ENCODE measurements at regions not wholly inside any gene's neighbourhood (a gene's known extent, or its start where the extent isn't known, plus 50 kb on each side); places are given as distances from the start of the nearest gene placed in this dataset.
"Not testable (repeated sequence)": the region's sequence is repeated elsewhere in the genome, so short reads cannot be mapped to it uniquely, and the experiment has no call there.

GRCh38 chr2:38484957-38485356 lies 107.9 kb upstream of the ATL2 start:
- intact Hi-C loops (cut with DNase I) = no loop called here
- no peak overlapping the region for H3K27ac ChIP-seq
- no peaks in the 10 kb centered on the region for H3K27me3 ChIP-seq
- TF ChIP-seq CTCF (IDR thresholded peaks at IDR 0.05) = no peak
- H3K4me3 ChIP-seq = no peak overlapping the region
- peaks cover 0 to 19% of the 10 kb centered on the region in 2 donors for H3K9me3 ChIP-seq
- H3K36me3 ChIP-seq = no peaks in the 10 kb centered on the region
- ATAC-seq (no peak), DNase-seq (no peak)
- H3K4me1 ChIP-seq = peaks cover 0 to 9% of the 10 kb centered on the region in 2 donors

- DNase-seq (no peak), ATAC-seq (no peak)
- H3K4me1 ChIP-seq = peaks cover 0 to 9% of the 10 kb centered on the region in 2 donors
- intact Hi-C loops (cut with DNase I) = no loop called here
- H3K36me3 ChIP-seq = no peaks in the 10 kb centered on the region
- no peak for TF ChIP-seq CTCF (IDR thresholded peaks at IDR 0.05)
- H3K4me3 ChIP-seq = no peak overlapping the region
- peaks cover 0 to 19% of the 10 kb centered on the region in 2 donors for H3K9me3 ChIP-seq
- no peak overlapping the region for H3K27ac ChIP-seq
- no peaks in the 10 kb centered on the region for H3K27me3 ChIP-seq
These were observed 106.9 kb upstream of the ATL2 start for GRCh38 chr2:38483776-38484501.

- DNase-seq; intact Hi-C loops (cut with DNase I); H3K27ac ChIP-seq; H3K4me1 ChIP-seq; H3K36me3 ChIP-seq; H3K4me3 ChIP-seq; H3K27me3 ChIP-seq; ATAC-seq: not testable (repeated sequence)
- H3K9me3 ChIP-seq = peaks cover 0 to 19% of the 10 kb centered on the region in 2 donors
These were observed 105.6 kb upstream of the ATL2 start for GRCh38 chr2:38482710-38483109.

- Histone ChIP-seq H3K9me3 (peaks cover 0 to 19% of the 10 kb centered on the region in 2 donors), H3K27ac (no peak overlapping the region), H3K27me3 (no peaks in the 10 kb centered on the region), H3K36me3 (no peaks in the 10 kb centered on the region), H3K4me3 (no peak overlapping the region), H3K4me1 (peaks cover 0 to 2% of the 10 kb centered on the region in 2 donors)
- DNase-seq (no peak), ATAC-seq (no peak)
- intact Hi-C loops (cut with DNase I) = no loop called here
- TF ChIP-seq CTCF (IDR thresholded peaks at IDR 0.05) = no peak
These were observed 103.5 kb upstream of the ATL2 start for GRCh38 chr2:38480617-38481016.

- DNase-seq = no peak
- H3K27ac ChIP-seq = no peak overlapping the region
- H3K36me3 ChIP-seq = no peaks in the 10 kb centered on the region
- no peak overlapping the region for H3K4me3 ChIP-seq
- H3K4me1 ChIP-seq = peaks cover 0 to 11% of the 10 kb centered on the region in 2 donors
- peaks cover 0 to 19% of the 10 kb centered on the region in 2 donors for H3K9me3 ChIP-seq
- no peaks in the 10 kb centered on the region for H3K27me3 ChIP-seq
- TF ChIP-seq CTCF (IDR thresholded peaks at IDR 0.05) = no peak
- ATAC-seq = no peak
- intact Hi-C loops (cut with DNase I) = no loop called here
These were observed 99.9 kb upstream of the ATL2 start for GRCh38 chr2:38477006-38477405.

GRCh38 chr2:38475567-38475881 lies 98.5 kb upstream of the ATL2 start:
- TF ChIP-seq CTCF (IDR thresholded peaks at IDR 0.05) = no peak
- Histone ChIP-seq H3K9me3 (peaks cover 0 to 6% of the 10 kb centered on the region in 2 donors), H3K27ac (no peak overlapping the region), H3K36me3 (no peaks in the 10 kb centered on the region), H3K4me3 (no peak overlapping the region), H3K27me3 (no peaks in the 10 kb centered on the region), H3K4me1 (peaks cover 0 to 11% of the 10 kb centered on the region in 2 donors)
- intact Hi-C loops (cut with DNase I) = no loop called here
- ATAC-seq (no peak), DNase-seq (no peak)

All from left lung (tissue), 4 donors.